ENCODE measurements at regions not wholly inside any gene's neighbourhood (a gene's known extent, or its start where the extent isn't known, plus 50 kb on each side); places are given as distances from the start of the nearest gene placed in this dataset.

DNA sequence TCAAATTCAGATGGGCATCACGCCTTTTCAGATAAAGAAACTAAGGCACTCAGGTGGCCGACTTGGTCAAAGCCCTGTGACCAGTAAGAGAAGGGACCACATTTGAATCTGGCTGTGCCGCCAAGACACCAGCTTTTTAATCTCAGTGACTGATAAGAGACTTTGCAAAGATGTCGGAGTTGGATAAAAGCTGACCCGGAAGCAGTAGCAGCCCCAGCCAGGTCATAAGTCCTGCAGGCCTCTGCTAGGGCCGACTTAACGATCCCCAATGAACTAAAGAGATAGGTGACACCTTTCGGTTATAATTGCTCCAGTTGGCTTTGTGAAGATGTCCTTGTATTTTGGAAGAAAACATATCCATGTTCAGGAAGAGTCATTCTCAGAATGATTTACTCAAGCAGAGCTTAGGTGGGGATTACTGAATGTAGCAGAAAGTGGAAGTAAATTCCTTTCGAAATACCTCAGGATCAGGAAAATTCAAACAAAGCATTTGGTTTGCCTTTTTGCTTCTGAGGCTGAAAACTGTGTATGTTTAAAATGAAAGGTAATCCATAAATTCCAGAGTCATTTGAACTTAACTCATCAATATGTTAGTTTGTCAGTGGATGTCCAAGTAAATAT, 164.2 kb upstream of the PITRM1 start:
- TF ChIP-seq SIN3A (IDR thresholded peaks at IDR 0.05; ENCODE audit: borderline replicate concordance, insufficient read depth, low read length) (no peak), POLR2AphosphoS5 (IDR thresholded peaks at IDR 0.05; ENCODE audit: low read depth, low read length) (no peak), TAF1 (IDR thresholded peaks at IDR 0.05; ENCODE audit: borderline replicate concordance, insufficient read depth, low read length) (no peak), FOXP2 (optimal IDR thresholded peaks at IDR 0.05; ENCODE audit: borderline replicate concordance, extremely low read depth, extremely low read length, insufficient read depth) (no peak)
- TF ChIP-seq, protein P1, sequence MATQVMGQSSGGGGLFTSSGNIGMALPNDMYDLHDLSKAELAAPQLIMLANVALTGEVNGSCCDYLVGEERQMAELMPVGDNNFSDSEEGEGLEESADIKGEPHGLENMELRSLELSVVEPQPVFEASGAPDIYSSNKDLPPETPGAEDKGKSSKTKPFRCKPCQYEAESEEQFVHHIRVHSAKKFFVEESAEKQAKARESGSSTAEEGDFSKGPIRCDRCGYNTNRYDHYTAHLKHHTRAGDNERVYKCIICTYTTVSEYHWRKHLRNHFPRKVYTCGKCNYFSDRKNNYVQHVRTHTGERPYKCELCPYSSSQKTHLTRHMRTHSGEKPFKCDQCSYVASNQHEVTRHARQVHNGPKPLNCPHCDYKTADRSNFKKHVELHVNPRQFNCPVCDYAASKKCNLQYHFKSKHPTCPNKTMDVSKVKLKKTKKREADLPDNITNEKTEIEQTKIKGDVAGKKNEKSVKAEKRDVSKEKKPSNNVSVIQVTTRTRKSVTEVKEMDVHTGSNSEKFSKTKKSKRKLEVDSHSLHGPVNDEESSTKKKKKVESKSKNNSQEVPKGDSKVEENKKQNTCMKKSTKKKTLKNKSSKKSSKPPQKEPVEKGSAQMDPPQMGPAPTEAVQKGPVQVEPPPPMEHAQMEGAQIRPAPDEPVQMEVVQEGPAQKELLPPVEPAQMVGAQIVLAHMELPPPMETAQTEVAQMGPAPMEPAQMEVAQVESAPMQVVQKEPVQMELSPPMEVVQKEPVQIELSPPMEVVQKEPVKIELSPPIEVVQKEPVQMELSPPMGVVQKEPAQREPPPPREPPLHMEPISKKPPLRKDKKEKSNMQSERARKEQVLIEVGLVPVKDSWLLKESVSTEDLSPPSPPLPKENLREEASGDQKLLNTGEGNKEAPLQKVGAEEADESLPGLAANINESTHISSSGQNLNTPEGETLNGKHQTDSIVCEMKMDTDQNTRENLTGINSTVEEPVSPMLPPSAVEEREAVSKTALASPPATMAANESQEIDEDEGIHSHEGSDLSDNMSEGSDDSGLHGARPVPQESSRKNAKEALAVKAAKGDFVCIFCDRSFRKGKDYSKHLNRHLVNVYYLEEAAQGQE (IDR thresholded peaks at IDR 0.05; ENCODE audit: insufficient read depth in 1 of 2, low read depth in 2 of 2, low read length in 2 of 2): no peak

DNA sequence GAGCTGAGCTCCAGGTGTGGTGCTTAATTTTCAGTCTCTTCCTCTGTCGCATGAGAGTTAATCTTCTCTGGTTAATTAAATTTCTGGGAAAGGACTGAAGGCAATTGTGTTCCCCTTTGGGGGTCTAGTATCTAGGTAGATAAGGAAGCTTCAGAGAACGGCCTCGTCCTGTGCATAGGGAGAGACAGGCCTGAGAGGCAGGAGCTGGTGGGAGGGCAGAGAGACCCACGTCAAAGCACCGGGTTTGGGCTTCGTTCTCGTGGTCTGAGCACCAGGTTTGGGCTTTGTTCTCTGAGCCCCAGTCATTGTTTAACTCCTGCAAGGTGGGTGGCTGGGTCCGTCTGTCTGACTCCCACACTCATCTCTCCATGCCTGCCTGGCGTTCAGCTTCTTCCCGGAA, 160.8 kb upstream of the PITRM1 start:
- TF ChIP-seq, protein P1 (IDR thresholded peaks at IDR 0.05; ENCODE audit: insufficient read depth in 1 of 2, low read depth in 2 of 2, low read length in 2 of 2): no peak
- TF ChIP-seq FOXP2 (optimal IDR thresholded peaks at IDR 0.05; ENCODE audit: borderline replicate concordance, extremely low read depth, extremely low read length, insufficient read depth): no peak
- TF ChIP-seq POLR2AphosphoS5 (IDR thresholded peaks at IDR 0.05; ENCODE audit: low read depth, low read length): no peak
- TF ChIP-seq SIN3A (IDR thresholded peaks at IDR 0.05; ENCODE audit: borderline replicate concordance, insufficient read depth, low read length): no peak

DNA sequence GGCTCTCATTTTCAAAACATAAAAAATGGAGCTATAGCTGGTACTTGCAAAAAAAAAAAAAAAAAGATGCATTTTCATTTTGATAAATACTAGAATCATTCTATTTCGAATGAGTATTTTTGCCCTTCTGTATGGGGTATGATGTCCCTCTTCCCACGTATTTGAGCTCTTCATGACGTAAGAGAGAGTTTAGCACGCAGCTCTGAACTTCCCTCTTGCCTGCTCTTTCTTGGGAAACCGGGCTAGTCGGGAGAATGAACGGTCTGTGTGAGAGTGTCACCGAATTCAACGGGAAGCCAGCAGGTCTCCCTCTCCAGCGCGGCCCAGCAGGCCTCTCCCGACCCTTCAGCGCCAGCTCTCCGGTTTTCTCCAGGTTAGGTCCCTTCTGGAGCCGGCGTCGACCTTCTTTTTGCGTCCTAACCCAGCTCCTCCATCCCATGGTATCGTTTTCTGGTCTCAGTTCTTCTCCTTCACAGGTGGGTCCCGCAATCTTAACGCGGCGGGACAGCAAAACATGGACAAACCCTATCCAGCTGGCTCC, 159.2 kb upstream of the PITRM1 start:
- TF ChIP-seq, protein P1 (IDR thresholded peaks at IDR 0.05; ENCODE audit: insufficient read depth in 1 of 2, low read depth in 2 of 2, low read length in 2 of 2): no peak
- TF ChIP-seq POLR2AphosphoS5 (IDR thresholded peaks at IDR 0.05; ENCODE audit: low read depth, low read length) (no peak), SIN3A (IDR thresholded peaks at IDR 0.05; ENCODE audit: borderline replicate concordance, insufficient read depth, low read length) (no peak), TAF1 (IDR thresholded peaks at IDR 0.05; ENCODE audit: borderline replicate concordance, insufficient read depth, low read length) (no peak), FOXP2 (optimal IDR thresholded peaks at IDR 0.05; ENCODE audit: borderline replicate concordance, extremely low read depth, extremely low read length, insufficient read depth) (no peak)

DNA sequence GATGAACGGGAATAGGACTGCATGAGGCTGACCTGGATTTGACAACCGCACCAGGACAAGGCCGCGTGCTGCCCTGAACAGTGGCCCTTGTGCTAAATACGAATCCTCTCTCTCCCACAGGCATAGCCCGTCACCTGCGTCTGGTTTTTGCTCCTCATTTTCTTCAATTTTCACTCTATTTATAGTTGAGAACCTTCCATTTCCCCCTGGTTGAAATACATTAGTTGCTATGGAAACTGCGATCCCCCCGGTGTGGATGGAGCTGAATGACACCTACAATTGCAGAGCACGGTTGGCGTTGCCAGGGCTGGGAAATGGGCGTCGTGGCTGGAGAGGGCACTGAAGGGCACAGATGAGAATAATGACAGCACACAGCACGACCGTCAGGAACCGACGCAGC, 158.6 kb upstream of the PITRM1 start:
- TF ChIP-seq FOXP2 (optimal IDR thresholded peaks at IDR 0.05; ENCODE audit: borderline replicate concordance, extremely low read depth, extremely low read length, insufficient read depth) (no peak), POLR2AphosphoS5 (IDR thresholded peaks at IDR 0.05; ENCODE audit: low read depth, low read length) (no peak), SIN3A (IDR thresholded peaks at IDR 0.05; ENCODE audit: borderline replicate concordance, insufficient read depth, low read length) (no peak), TAF1 (IDR thresholded peaks at IDR 0.05; ENCODE audit: borderline replicate concordance, insufficient read depth, low read length) (no peak)
- TF ChIP-seq, protein P1 (IDR thresholded peaks at IDR 0.05; ENCODE audit: insufficient read depth in 1 of 2, low read depth in 2 of 2, low read length in 2 of 2): no peak
